Common myeloid progenitor, CD34-positive (primary cell): ENCODE measurements at regions not wholly inside any gene's neighbourhood (a gene's known extent, or its start where the extent isn't known, plus 50 kb on each side); places are given as distances from the start of the nearest gene placed in this dataset.
"Not testable (repeated sequence)": the region's sequence is repeated elsewhere in the genome, so short reads cannot be mapped to it uniquely, and the experiment has no call there.

Experiments
- CTCF ChIA-PET: fragments of 350-600 bp; sonication (Branson Sonifier 250); formaldehyde crosslinking; loops from one replicate; lab custom pipeline; 2021; ENCODE audit warnings: antibody characterized with exemption; lab: Charles Lee
- POLR2A ChIA-PET: fragments of 350-600 bp; sonication (Branson Sonifier 250); formaldehyde crosslinking; loops from one replicate; lab custom pipeline; 2021; ENCODE audit warnings: antibody characterized with exemption; lab: Charles Lee
- DNase-seq, 3 donors: peaks; one replicate each; pipeline versions ENCODE4 v3.0.0 to v3.0.0-alpha.2; 2013
- H3K27ac ChIP-seq, 2 experiments: 1 replicate in 1 of 2; 2 replicates in 1 of 2; pipeline ENCODE4 v1.7.0; 2013; ENCODE audit warnings: inconsistent platforms in 2 of 2, low read length in 2 of 2, mild to moderate bottlenecking in 2 of 2, low read depth in 1 of 2, moderate library complexity in 1 of 2; ENCODE audit not compliant: severe bottlenecking in 2 of 2, insufficient read depth in 1 of 2, poor library complexity in 1 of 2
- H3K27me3 ChIP-seq, 5 experiments: replicated peaks in 2 of 5; 1 replicate in 3 of 5; 2 replicates in 2 of 5; pipeline versions ENCODE4 v1.6.1 to v1.7.0; 2013; ENCODE audit warnings: low read length in 4 of 5, mild to moderate bottlenecking in 2 of 5, moderate library complexity in 2 of 5, inconsistent platforms in 1 of 5; ENCODE audit not compliant: insufficient read depth in 5 of 5, control insufficient read depth in 4 of 5
- H3K36me3 ChIP-seq, 4 experiments: 1 replicate in 2 of 4; 2 replicates in 2 of 4; pipeline versions ENCODE4 v1.6.1 to v1.7.0; 2013; ENCODE audit warnings: low read length in 3 of 4, control low read depth in 1 of 4, mild to moderate bottlenecking in 1 of 4; ENCODE audit not compliant: control insufficient read depth in 4 of 4, insufficient read depth in 4 of 4
- H3K4me1 ChIP-seq, 4 experiments: 1 replicate in 3 of 4; 2 replicates in 1 of 4; pipeline versions ENCODE4 v1.6.1 to v1.7.1; 2013; ENCODE audit warnings: low read length in 3 of 4, mild to moderate bottlenecking in 3 of 4, control low read depth in 1 of 4, inconsistent platforms in 1 of 4, moderate library complexity in 1 of 4; ENCODE audit not compliant: control insufficient read depth in 4 of 4, insufficient read depth in 4 of 4; ENCODE audit errors: control extremely low read depth in 1 of 4
- H3K4me3 ChIP-seq, 7 experiments: 1 replicate in 4 of 7; 2 replicates in 3 of 7; pipeline versions ENCODE4 v1.5.1 to v1.7.0; 2013; ENCODE audit warnings: mild to moderate bottlenecking in 7 of 7, low read length in 6 of 7, moderate library complexity in 6 of 7, inconsistent platforms in 2 of 7, low read depth in 2 of 7, control low read depth in 1 of 7; ENCODE audit not compliant: insufficient read depth in 4 of 7, control insufficient read depth in 1 of 7; ENCODE audit errors: extremely low read depth in 1 of 7
- H3K9me3 ChIP-seq, 5 experiments: 1 replicate in 4 of 5; 2 replicates in 1 of 5; pipeline versions ENCODE4 v1.6.1 to v1.7.1; 2013; ENCODE audit warnings: low read length in 4 of 5, mild to moderate bottlenecking in 2 of 5, inconsistent platforms in 1 of 5, low read depth in 1 of 5, moderate library complexity in 1 of 5; ENCODE audit not compliant: control insufficient read depth in 4 of 5, insufficient read depth in 2 of 5; ENCODE audit errors: control extremely low read depth in 1 of 5
- WGBS: methylation state at CpG from one replicate; pipeline ENCODE4 v1.1.5; 2013; ENCODE audit not compliant: insufficient coverage; 5-methylcytosine and 5-hydroxymethylcytosine counted together

GRCh38 chr7:1620176-1620575 is 49.9 kb upstream of the ELFN1 start:
- H3K4me3 ChIP-seq, DNase-seq, H3K9me3 ChIP-seq, POLR2A ChIA-PET, H3K36me3 ChIP-seq, H3K27me3 ChIP-seq, H3K27ac ChIP-seq, H3K4me1 ChIP-seq, CTCF ChIA-PET: not testable (repeated sequence)
- 97% methylated on average over 8 of the region's 17 CpGs for WGBS

- WGBS: 94% methylated on average over 41 of the region's 54 CpGs
Observed at GRCh38 chr7:1619152-1620079, 49.6 kb upstream of the PSMG3 start.

More at GRCh38 chr7:1619152-1620079, 49.6 kb upstream of the PSMG3 start:
- Histone ChIP-seq H3K4me1 (no peaks in the 10 kb centered on the region), H3K9me3 (no peaks in the 10 kb centered on the region), H3K36me3 (no peaks in the 10 kb centered on the region), H3K4me3 (no peak overlapping the region), H3K27me3 (peaks cover 0 to 3% (median 0%) of the 10 kb centered on the region in 5 experiments), H3K27ac (no peak overlapping the region)
- ChIA-PET POLR2A (no interaction called here), CTCF (no interaction called here)
- DNase-seq: peak in 1 of 3 donors; percentile 34
